A549 (cell line): ENCODE measurements at regions not wholly inside any gene's neighbourhood (a gene's known extent, or its start where the extent isn't known, plus 50 kb on each side); places are given as distances from the start of the nearest gene placed in this dataset.
A peak's percentile ranks its signal among the peaks of the same experiment; 100 is the strongest.

ENCODE experiments used
- ATAC-seq, 2 experiments: fragments of 200-7000 bp in 1 of 2; fragments of >200 bp in 1 of 2; cut with Nextera tagmentation in 1 of 2; cut with Tn5 transposase in 1 of 2; 3 replicates each; pipeline versions ENCODE4 v1.8.0 to v1.9.1; 2018 to 2020; ENCODE audit warnings: mild to moderate bottlenecking in 1 of 2, moderate library complexity in 1 of 2
- CTCF ChIA-PET: fragments of 300-600 bp; sonication (Branson Sonifier 250); formaldehyde crosslinking; extraction: SDS; loops from one replicate; lab custom pipeline; 2021; ENCODE audit warnings: antibody characterized with exemption, inconsistent platforms; lab: Yijun Ruan, JAX
- POLR2A ChIA-PET: fragments of 350-600 bp; formaldehyde crosslinking; extraction: SDS; loops from one replicate; lab custom pipeline; 2021; ENCODE audit warnings: antibody characterized with exemption, inconsistent platforms; lab: Yijun Ruan, JAX
- DNase-seq, 2 experiments: peaks; one replicate each; pipeline versions ENCODE4 v3.0.0 to v3.0.0-alpha.2; 2011 to 2016; ENCODE audit warnings: low read depth in 1 of 2, low spot score in 1 of 2
- FAIRE-seq: peaks from 2 replicates; lab custom pipeline; 2011; peaks lifted over from hg19 to GRCh38; lab: Jason Lieb, UNC
- H3K27ac ChIP-seq, 2 experiments: fragments of >200 bp; sonication (Bioruptor Twin); formaldehyde crosslinking; 3 replicates each; pipeline ENCODE4 v1.5.1; 2016 to 2017
- H3K4me1 ChIP-seq: fragments of >200 bp; sonication (Bioruptor Twin); formaldehyde crosslinking; 3 replicates; pipeline ENCODE4 v1.6.1; 2016
- H3K4me2 ChIP-seq: fragments of >200 bp; sonication (Bioruptor Twin); formaldehyde crosslinking; 3 replicates; pipeline ENCODE4 v1.6.1; 2016
- H3K4me3 ChIP-seq: fragments of >200 bp; sonication (Bioruptor Twin); formaldehyde crosslinking; 3 replicates; pipeline ENCODE4 v1.5.1; 2016
- H3K9me3 ChIP-seq: fragments of >200 bp; sonication (Bioruptor Twin); formaldehyde crosslinking; 3 replicates; pipeline ENCODE4 v1.6.1; 2016
- CEBPB ChIP-seq, 2 experiments: fragments of >200 bp in 1 of 2; sonication (Bioruptor Twin) in 1 of 2; formaldehyde crosslinking in 1 of 2; IDR thresholded peaks; 2 replicates each; pipeline ENCODE4 v1.6.1; 2012 to 2016
- CHD4 ChIP-seq: fragments of 200-600 bp; sonication (generic); IDR thresholded peaks from 2 replicates; pipeline ENCODE4 v1.6.1; 2016; ENCODE audit warnings: antibody characterized with exemption, mild to moderate bottlenecking, borderline replicate concordance
- FOSB ChIP-seq: fragments of 250-450 bp; sonication (Bioruptor Pico); IDR thresholded peaks from 2 replicates; pipeline ENCODE4 v1.5.0; 2020; ENCODE audit warnings: mild to moderate bottlenecking, moderate library complexity
- FOSL2 ChIP-seq, 2 experiments: fragments of 450-650 bp in 1 of 2; fragments of >200 bp in 1 of 2; sonication (Bioruptor Twin) in 1 of 2; formaldehyde crosslinking; IDR thresholded peaks; 2 replicates each; pipeline versions ENCODE4 v1.5.0 to v1.6.1; 2016 to 2020; ENCODE audit warnings: mild to moderate bottlenecking in 1 of 2, moderate library complexity in 1 of 2
- GATA3 ChIP-seq: IDR thresholded peaks from 2 replicates; pipeline ENCODE4 v1.6.1; 2012; ENCODE audit warnings: borderline replicate concordance
- JUN ChIP-seq, 2 experiments: fragments of >200 bp; sonication (Bioruptor Twin); formaldehyde crosslinking; IDR thresholded peaks; 2 replicates in 1 of 2; 3 replicates in 1 of 2; pipeline ENCODE4 v1.6.1; 2016 to 2017
- MAZ ChIP-seq: fragments of 150-350 bp; IDR thresholded peaks from 2 replicates; pipeline ENCODE4 v1.6.1; 2014; ENCODE audit warnings: antibody characterized with exemption, low read depth, low read length, borderline replicate concordance
- NPAS2 ChIP-seq: fragments of 250-450 bp; sonication (Bioruptor Pico); IDR thresholded peaks from 2 replicates; pipeline ENCODE4 v1.8.0; 2022; ENCODE audit warnings: mild to moderate bottlenecking, moderate library complexity, borderline replicate concordance
- NR3C1 ChIP-seq: fragments of >200 bp; sonication (Bioruptor Twin); formaldehyde crosslinking; IDR thresholded peaks from 3 replicates; pipeline ENCODE4 v1.6.1; 2017
- POLR2AphosphoS2 ChIP-seq: conservative IDR thresholded peaks from 2 replicates; pipeline ENCODE4 v1.6.1; 2012; ENCODE audit warnings: low read length, improper control_type of control experiment, inconsistent platforms
- RAD21 ChIP-seq, 2 experiments: fragments of >200 bp in 1 of 2; sonication (Bioruptor Twin) in 1 of 2; formaldehyde crosslinking in 1 of 2; IDR thresholded peaks in 1 of 2; conservative IDR thresholded peaks in 1 of 2; 2 replicates in 1 of 2; 3 replicates in 1 of 2; pipeline ENCODE4 v1.6.1; 2012 to 2018; ENCODE audit warnings: inconsistent platforms in 1 of 2
- RARB ChIP-seq: fragments of 250-450 bp; sonication (Bioruptor Pico); IDR thresholded peaks from 2 replicates; pipeline ENCODE4 v1.8.0; 2021; ENCODE audit warnings: mild to moderate bottlenecking, moderate library complexity
- SMC3 ChIP-seq: fragments of >200 bp; sonication (Bioruptor Twin); formaldehyde crosslinking; IDR thresholded peaks from 3 replicates; pipeline ENCODE4 v1.6.1; 2018; ENCODE audit warnings: inconsistent platforms
- SREBF2 ChIP-seq: fragments of 450-650 bp; IDR thresholded peaks from 2 replicates; pipeline ENCODE4 v1.6.1; 2014; ENCODE audit warnings: mild to moderate bottlenecking, moderate library complexity
- TFCP2L1 ChIP-seq: fragments of 250-450 bp; sonication (Bioruptor Pico); IDR thresholded peaks from 2 replicates; pipeline ENCODE4 v1.5.0; 2021; ENCODE audit warnings: mild to moderate bottlenecking
- ZFP36 ChIP-seq: fragments of 450-650 bp; IDR thresholded peaks from 2 replicates; pipeline ENCODE4 v1.6.1; 2014; ENCODE audit warnings: borderline replicate concordance; ENCODE audit not compliant: partially characterized antibody
- ZNF302 ChIP-seq: fragments of 250-450 bp; sonication (Bioruptor Pico); IDR thresholded peaks from 2 replicates; pipeline ENCODE4 v1.9.0; 2021; ENCODE audit warnings: inconsistent platforms, mild to moderate bottlenecking, moderate library complexity
- ZSCAN20 ChIP-seq: fragments of 250-450 bp; sonication (Bioruptor Pico); IDR thresholded peaks from 2 replicates; pipeline ENCODE4 v1.8.0; 2022; ENCODE audit warnings: mild to moderate bottlenecking, moderate library complexity
- WGBS: methylation state at CpG from one replicate; pipeline ENCODE4 v1.1.6; 2017; ENCODE audit errors: missing lambda C conversion rate; 5-methylcytosine and 5-hydroxymethylcytosine counted together
- TF ChIP-seq, protein P1 (sequence below): fragments of 250-450 bp; sonication (Bioruptor Pico); IDR thresholded peaks from 2 replicates; pipeline ENCODE4 v1.5.0; 2021; ENCODE audit warnings: mild to moderate bottlenecking, moderate library complexity, borderline replicate concordance
- TF ChIP-seq, protein P2 (sequence below): fragments of 450-650 bp; IDR thresholded peaks from 2 replicates; pipeline ENCODE4 v1.6.1; 2014; ENCODE audit warnings: antibody characterized with exemption
- TF ChIP-seq, protein P3 (sequence below): fragments of 200-600 bp; sonication (generic); IDR thresholded peaks from 2 replicates; pipeline ENCODE4 v1.6.1; 2016; ENCODE audit warnings: antibody characterized with exemption, mild to moderate bottlenecking, moderate library complexity
- TF ChIP-seq, protein P4 (sequence below): fragments of >200 bp; sonication (Bioruptor Twin); formaldehyde crosslinking; IDR thresholded peaks from 3 replicates; pipeline ENCODE4 v1.5.1; 2016
- TF ChIP-seq, protein P5 (sequence below): IDR thresholded peaks from 2 replicates; pipeline ENCODE4 v1.6.1; 2012

DNA sequence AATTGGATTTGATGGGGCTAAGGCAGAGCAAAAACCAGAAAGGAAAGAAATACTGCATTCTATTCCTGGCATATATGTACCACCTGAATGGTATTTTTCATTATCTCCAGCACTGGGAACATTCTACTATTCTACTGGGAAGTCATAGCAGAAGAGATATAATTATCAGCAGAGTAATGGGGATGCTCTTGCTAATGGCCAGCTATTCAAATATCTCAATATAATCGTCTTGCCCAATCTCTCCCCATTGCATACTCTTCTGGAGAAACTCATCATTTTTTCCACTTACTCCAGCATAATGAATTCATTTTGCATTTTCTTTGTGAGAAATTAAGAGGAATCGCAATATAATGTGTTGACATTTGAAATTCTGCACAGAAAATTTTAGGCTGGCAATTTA, 1794.7 kb upstream of the PIK3C3 start:
- ChIA-PET CTCF (interaction anchor here (1.3 to 1.4 kb wide), 2 partner anchors 11 to 14 kb away, joined by 3 read pairs; no protein-coding TSS in a partner anchor), POLR2A (no interaction called here)
- TF ChIP-seq RARB (CRISPR knock-in tag) (no peak), FOSL2 (IDR thresholded peaks at IDR 0.05) (no peak), FOSL2 (CRISPR knock-in tag; IDR thresholded peaks at IDR 0.05) (no peak), ZFP36 (no peak), GATA3 (no peak), ZSCAN20 (no peak), SREBF2 (no peak), POLR2AphosphoS2 (no peak), CEBPB (IDR thresholded peaks at IDR 0.05) (no peak), RAD21 (conservative IDR thresholded peaks at IDR 0.05 in 1 of 2, IDR thresholded peaks at IDR 0.05 in 1 of 2) (no peak), CHD4 (no peak), JUN (IDR thresholded peaks at IDR 0.05) (no peak), ZNF302 (CRISPR knock-in tag) (no peak), MAZ (no peak), TFCP2L1 (CRISPR knock-in tag) (no peak), FOSB (CRISPR knock-in tag) (no peak)
- TF ChIP-seq, protein P1, sequence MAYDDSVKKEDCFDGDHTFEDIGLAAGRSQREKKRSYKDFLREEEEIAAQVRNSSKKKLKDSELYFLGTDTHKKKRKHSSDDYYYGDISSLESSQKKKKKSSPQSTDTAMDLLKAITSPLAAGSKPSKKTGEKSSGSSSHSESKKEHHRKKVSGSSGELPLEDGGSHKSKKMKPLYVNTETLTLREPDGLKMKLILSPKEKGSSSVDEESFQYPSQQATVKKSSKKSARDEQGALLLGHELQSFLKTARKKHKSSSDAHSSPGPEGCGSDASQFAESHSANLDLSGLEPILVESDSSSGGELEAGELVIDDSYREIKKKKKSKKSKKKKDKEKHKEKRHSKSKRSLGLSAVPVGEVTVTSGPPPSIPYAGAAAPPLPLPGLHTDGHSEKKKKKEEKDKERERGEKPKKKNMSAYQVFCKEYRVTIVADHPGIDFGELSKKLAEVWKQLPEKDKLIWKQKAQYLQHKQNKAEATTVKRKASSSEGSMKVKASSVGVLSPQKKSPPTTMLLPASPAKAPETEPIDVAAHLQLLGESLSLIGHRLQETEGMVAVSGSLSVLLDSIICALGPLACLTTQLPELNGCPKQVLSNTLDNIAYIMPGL (CRISPR knock-in tag): no peak
- TF ChIP-seq, protein P2, sequence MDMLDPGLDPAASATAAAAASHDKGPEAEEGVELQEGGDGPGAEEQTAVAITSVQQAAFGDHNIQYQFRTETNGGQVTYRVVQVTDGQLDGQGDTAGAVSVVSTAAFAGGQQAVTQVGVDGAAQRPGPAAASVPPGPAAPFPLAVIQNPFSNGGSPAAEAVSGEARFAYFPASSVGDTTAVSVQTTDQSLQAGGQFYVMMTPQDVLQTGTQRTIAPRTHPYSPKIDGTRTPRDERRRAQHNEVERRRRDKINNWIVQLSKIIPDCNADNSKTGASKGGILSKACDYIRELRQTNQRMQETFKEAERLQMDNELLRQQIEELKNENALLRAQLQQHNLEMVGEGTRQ: no peak
- FAIRE-seq (no peak), ATAC-seq (no peak), DNase-seq (no peak)
- H3K4me3 ChIP-seq: no peak overlapping the region
- 5% methylated on average over 2 of the region's 2 CpGs for WGBS
- no peaks in the 10 kb centered on the region for H3K4me1 ChIP-seq
- no peak overlapping the region for H3K27ac ChIP-seq
- H3K4me2 ChIP-seq: no peak overlapping the region
- no peaks in the 10 kb centered on the region for H3K9me3 ChIP-seq

DNA sequence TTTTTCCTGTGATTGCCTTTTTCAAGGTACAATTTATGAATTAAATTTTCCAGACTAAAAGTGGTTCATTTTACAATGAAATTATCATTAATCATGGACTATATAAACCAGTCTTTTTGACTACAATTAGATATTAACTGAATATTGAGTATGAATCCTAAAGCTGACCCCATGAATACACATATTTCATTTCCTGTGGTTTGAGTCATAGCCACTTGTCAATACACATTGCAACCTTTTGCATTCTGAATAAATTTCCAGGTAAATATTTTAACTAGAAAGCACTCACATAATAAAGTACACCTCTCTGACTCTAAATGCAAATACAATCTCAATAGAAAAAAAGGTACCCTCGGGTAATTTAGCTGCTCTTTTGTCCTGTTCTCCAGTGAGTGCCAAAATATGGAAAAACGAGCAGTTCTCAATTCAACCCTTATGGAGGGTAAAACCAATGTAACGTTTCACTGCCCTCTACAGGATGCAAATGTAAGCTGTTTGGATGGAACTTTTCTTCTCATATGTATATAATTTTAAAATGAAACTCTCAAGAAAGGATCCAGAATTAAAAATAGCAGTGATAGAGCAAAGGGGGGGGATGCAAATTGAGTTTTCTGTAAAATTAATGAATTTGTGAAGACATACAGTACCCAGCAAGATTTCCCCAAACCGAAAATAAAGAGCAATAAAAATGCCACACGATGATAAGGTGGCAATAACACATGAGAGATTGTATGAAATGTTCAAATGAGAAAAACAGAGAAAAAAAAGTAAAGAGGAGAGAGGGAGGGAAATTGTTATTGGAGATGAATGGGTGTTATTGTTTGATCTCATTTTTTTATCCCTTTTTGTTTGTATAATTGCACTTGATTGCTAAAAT, 1795.7 kb upstream of the PIK3C3 start:
- H3K9me3 ChIP-seq: no peaks in the 10 kb centered on the region
- ChIA-PET POLR2A (no interaction called here), CTCF (interaction anchor here (0.6 to 1.4 kb wide), 3 partner anchors 9 to 15 kb away, joined by 3 read pairs; no protein-coding TSS in a partner anchor)
- H3K4me1 ChIP-seq: no peaks in the 10 kb centered on the region
- WGBS: 2% methylated on average over 5 of the region's 5 CpGs
- H3K27ac ChIP-seq: no peak overlapping the region
- DNase-seq (peak in 1 of 2 experiments; percentile 21), FAIRE-seq (no peak), ATAC-seq (peak; percentile 39 to 60; a peak in 1 of 6 replicates)
- peak overlapping the region; percentile 30; the same call in 1 of the 3 replicates for H3K4me2 ChIP-seq
- H3K4me3 ChIP-seq: no peak overlapping the region
- no peak for TF ChIP-seq NR3C1
- no peak for TF ChIP-seq NPAS2
- no peak for TF ChIP-seq CHD4
- TF ChIP-seq FOSB (CRISPR knock-in tag): no peak
- TF ChIP-seq, protein P3, sequence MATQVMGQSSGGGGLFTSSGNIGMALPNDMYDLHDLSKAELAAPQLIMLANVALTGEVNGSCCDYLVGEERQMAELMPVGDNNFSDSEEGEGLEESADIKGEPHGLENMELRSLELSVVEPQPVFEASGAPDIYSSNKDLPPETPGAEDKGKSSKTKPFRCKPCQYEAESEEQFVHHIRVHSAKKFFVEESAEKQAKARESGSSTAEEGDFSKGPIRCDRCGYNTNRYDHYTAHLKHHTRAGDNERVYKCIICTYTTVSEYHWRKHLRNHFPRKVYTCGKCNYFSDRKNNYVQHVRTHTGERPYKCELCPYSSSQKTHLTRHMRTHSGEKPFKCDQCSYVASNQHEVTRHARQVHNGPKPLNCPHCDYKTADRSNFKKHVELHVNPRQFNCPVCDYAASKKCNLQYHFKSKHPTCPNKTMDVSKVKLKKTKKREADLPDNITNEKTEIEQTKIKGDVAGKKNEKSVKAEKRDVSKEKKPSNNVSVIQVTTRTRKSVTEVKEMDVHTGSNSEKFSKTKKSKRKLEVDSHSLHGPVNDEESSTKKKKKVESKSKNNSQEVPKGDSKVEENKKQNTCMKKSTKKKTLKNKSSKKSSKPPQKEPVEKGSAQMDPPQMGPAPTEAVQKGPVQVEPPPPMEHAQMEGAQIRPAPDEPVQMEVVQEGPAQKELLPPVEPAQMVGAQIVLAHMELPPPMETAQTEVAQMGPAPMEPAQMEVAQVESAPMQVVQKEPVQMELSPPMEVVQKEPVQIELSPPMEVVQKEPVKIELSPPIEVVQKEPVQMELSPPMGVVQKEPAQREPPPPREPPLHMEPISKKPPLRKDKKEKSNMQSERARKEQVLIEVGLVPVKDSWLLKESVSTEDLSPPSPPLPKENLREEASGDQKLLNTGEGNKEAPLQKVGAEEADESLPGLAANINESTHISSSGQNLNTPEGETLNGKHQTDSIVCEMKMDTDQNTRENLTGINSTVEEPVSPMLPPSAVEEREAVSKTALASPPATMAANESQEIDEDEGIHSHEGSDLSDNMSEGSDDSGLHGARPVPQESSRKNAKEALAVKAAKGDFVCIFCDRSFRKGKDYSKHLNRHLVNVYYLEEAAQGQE: no peak
- TF ChIP-seq RAD21 (conservative IDR thresholded peaks at IDR 0.05 in 1 of 2, IDR thresholded peaks at IDR 0.05 in 1 of 2): peak; percentile 41 to 50; a peak in 4 of 5 replicates
- TF ChIP-seq, protein P4, sequence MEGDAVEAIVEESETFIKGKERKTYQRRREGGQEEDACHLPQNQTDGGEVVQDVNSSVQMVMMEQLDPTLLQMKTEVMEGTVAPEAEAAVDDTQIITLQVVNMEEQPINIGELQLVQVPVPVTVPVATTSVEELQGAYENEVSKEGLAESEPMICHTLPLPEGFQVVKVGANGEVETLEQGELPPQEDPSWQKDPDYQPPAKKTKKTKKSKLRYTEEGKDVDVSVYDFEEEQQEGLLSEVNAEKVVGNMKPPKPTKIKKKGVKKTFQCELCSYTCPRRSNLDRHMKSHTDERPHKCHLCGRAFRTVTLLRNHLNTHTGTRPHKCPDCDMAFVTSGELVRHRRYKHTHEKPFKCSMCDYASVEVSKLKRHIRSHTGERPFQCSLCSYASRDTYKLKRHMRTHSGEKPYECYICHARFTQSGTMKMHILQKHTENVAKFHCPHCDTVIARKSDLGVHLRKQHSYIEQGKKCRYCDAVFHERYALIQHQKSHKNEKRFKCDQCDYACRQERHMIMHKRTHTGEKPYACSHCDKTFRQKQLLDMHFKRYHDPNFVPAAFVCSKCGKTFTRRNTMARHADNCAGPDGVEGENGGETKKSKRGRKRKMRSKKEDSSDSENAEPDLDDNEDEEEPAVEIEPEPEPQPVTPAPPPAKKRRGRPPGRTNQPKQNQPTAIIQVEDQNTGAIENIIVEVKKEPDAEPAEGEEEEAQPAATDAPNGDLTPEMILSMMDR: peak; percentile 34; the same call in 2 of the 3 replicates
- no peak for TF ChIP-seq ZFP36
- 0 out of 3 replicates have a peak, but pooled peaks have one; percentile 19 for TF ChIP-seq SMC3
- TF ChIP-seq, protein P5, sequence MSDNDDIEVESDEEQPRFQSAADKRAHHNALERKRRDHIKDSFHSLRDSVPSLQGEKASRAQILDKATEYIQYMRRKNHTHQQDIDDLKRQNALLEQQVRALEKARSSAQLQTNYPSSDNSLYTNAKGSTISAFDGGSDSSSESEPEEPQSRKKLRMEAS: no peak
- TF ChIP-seq, protein P2: no peak
